ENCODE measurements at regions not wholly inside any gene's neighbourhood (a gene's known extent, or its start where the extent isn't known, plus 50 kb on each side); places are given as distances from the start of the nearest gene placed in this dataset.

DNA sequence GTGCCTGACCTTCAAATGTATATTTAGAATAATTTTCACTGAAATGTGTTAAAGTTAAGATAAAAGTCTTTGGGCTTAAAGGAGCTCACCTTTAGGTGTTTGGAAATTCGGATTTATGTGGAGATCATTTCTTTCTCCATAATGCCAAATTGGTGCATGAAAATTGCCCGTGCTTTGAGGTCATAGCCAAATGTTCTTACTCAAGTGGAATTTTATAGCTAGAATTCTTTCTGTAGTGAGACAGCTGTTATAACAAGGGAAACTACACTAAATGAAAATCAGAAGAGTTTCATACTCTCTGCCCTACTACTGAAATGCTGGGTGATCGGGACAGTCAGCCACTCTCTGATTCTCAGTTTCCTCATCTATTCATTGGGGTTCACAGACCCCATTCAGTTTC, 89.5 kb upstream of the DBX1 start:
- DNase-seq = no peak

DNA sequence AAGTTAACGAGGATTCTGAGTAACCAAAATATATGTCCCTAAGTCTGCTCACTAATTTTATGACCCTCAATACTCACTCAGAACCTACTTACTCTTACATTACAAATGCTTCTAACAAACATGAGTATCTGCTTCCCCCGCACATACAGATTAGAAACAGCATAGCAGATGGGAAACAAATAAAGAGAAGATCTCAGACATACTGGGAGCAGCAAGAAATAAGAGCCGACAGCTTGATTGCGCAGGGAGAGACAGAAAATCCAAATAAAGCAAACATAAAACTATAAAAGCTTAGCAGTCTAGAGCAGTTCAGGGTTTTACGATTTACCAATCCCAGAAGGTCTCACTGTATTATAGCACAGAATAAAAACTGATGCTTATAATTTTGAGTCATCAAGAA, 89.1 kb upstream of the DBX1 start:
- DNase-seq = no peak

DNA sequence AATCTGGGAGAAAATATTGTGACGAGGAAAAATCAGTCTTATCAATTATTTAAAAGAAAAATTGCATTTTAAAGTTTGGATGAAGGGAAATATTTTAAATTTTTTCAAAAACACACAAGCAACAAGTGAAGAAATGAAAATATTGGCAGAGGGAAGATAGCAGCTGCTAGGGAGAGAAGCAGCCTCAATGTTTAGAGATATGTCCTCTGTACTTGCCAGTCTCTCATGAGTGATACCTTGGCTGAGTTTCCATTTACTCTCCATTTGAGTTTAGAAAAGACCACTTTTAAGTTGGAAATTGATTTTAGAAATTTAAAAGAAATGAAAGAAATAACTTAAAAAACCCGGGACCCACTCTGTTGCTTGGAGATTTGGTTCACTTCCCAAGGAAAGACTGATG, 88.6 kb upstream of the DBX1 start:
- DNase-seq = no peak

GRCh38 chr11:20248121-20248772, 88.0 kb upstream of the DBX1 start:
- peak; percentile 13 for DNase-seq

- no peak for DNase-seq
These were observed 87.3 kb upstream of the DBX1 start for GRCh38 chr11:20247591-20248007.

DNA sequence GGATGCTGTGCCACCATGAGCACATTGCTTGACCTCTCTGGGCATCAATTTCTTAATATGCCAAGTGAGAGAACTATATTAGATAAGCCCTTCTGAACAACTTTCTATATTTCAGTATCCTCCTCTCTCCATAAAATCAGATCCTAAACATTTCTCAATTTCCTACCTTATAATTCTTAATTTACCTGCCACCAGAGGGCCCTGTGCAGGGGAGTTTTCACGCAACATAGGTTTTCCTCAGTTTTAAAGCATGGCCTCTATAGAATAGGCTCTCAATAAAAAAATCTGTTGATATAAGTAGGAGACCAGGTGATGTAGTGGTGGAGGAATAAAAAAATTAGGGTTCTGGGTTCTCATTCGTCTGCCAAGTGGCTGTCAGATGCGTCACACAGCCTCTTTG, 83.7 kb upstream of the DBX1 start:
- DNase-seq = no peak

DNA sequence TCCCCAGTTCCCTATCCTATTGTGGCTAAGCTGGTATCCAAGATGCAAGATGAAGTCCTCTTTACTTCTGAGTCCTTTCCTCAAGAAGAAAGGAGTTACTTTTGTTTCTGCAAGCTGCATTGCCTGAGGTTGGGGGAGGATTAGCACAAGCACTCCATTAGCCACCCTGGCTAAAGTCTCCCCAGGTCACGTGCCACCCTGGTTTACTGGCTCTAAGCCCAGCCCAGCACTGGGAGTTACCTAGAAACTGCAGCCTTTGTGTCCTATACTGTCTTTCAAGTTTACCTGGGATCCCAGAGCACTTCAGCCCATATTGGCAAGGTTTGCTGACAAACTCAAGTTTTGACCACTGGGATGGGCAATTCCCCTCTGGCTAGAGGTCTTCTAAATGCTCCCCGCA, 78.4 kb upstream of the DBX1 start:
- no peak for DNase-seq

GRCh38 chr11:20235164-20235563, 74.9 kb upstream of the DBX1 start:
- DNase-seq = no peak

GRCh38 chr11:20227631-20228030, 67.4 kb upstream of the DBX1 start:
- DNase-seq = no peak

DNA sequence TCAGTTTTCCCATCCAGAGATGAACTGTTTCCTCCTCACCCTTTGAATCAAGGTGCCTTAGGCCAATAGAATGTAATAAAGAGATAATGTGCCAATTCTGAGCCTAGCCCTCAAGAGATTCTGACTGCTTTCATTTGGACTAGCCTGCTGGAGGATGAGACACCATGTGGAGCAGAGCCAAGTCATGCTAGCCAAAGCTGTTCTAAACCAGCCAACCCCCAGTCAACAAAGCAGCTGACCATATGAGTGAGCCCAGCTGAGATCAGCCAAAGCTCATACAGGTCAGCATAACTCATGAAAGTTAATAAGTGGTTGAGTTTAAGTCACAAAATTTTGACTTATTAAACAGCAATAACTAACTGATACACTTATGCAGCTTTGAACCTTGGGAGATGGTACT, 66.7 kb upstream of the DBX1 start:
- DNase-seq = no peak

DNA sequence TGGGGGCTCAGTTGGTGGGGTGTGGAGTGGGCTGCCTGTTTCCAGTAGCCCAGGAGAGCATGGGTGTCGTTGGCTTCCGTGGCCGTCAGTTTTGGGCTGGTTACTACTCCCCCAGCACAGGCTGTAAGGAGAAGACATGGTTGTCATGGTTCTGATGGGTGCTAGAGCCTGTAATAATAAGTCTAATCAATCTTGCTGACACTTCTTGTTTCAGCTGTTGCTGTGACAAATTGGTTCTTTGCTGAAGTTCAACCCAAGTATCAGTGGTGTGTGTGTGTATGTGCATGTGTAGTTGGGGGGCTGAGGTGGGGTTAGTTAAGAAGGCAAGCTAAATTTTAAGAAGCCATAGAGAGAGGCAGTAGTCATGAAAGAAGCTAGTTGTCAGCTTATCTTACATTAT, 61.3 kb upstream of the DBX1 start:
- DNase-seq = no peak

- DNase-seq = no peak
These were observed 53.5 kb upstream of the DBX1 start for GRCh38 chr11:20213790-20214189.

DNA sequence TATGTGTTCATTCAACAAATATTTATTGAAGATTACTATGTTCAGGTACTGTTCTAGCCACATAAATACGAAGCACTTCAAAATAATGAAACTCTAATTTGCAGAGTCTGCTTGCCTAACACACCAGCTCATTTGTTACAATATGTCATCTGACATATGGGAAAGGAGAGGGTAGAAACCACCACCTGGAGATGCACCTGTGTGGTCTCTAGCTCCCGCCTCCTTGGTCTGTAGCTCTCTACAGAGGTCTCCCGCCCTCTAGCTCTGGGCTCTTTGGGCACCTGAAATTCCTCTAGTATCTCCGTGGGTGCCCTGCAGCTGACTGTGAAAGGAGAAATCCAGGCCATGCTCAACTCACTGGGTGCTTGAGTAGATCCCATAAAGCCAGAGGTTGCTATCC, 51.4 kb upstream of the DBX1 start:
- no peak for DNase-seq

Data from NCI-H748 treated with DMSO at 0.1 percent for 48 hours (cell line).